ENCODE measurements at regions not wholly inside any gene's neighbourhood (a gene's known extent, or its start where the extent isn't known, plus 50 kb on each side); places are given as distances from the start of the nearest gene placed in this dataset.

GRCh38 chr7:13641714-13642113, 347.8 kb downstream of the ETV1 start:
- intact Hi-C loops (cut with DNase I): no loop called here
- H3K27me3 ChIP-seq: no peaks in the 10 kb centered on the region
- DNase-seq (no peak), ATAC-seq (peak in 1 of 8 donors; percentile 46)
- WGBS, 2 donors: 15 to 22% methylated on average over 1 of the region's 1 CpG
- H3K27ac ChIP-seq: no peak overlapping the region
- no peaks in the 10 kb centered on the region for H3K36me3 ChIP-seq
- no peak overlapping the region for H3K4me3 ChIP-seq
- H3K9me3 ChIP-seq: no peaks in the 10 kb centered on the region
- H3K4me1 ChIP-seq: peaks cover 0 to 6% (median 0%) of the 10 kb centered on the region in 9 donors
- TF ChIP-seq CTCF (IDR thresholded peaks at IDR 0.05): no peak

GRCh38 chr7:13651167-13651566, 338.3 kb downstream of the ETV1 start:
- Histone ChIP-seq H3K9me3 (no peaks in the 10 kb centered on the region), H3K4me3 (no peak overlapping the region), H3K36me3 (no peaks in the 10 kb centered on the region), H3K27me3 (no peaks in the 10 kb centered on the region), H3K4me1 (no peaks in the 10 kb centered on the region), H3K27ac (no peak overlapping the region)
- no peak for ATAC-seq
- intact Hi-C loops (cut with DNase I): no loop called here
- 93 to 100% methylated on average over 1 of the region's 1 CpG for WGBS, 2 donors
- DNase-seq: no peak
- TF ChIP-seq CTCF (IDR thresholded peaks at IDR 0.05): no peak

DNA sequence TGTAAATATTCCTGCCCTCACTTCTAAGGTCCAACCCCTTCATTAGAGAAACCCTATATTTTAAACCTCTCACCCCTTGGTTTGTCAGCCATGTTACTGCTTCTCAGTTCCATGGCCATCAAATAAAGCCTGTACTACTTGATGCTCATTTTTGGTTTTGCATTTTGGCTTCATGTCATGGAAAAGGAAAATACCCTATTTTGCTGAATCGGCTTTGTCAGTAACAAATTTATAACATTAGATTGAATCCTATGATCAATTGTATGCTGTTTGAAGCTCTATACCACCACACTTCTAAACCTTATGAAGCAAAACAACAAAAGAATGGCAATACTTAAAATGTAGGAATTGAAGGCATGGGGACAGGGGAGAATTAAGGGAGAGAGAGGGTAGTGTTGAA, 333.1 kb downstream of the ETV1 start:
- Histone ChIP-seq H3K9me3 (peaks cover 0 to 33% (median 5%) of the 10 kb centered on the region in 11 donors), H3K27me3 (no peaks in the 10 kb centered on the region), H3K27ac (no peak overlapping the region), H3K36me3 (no peaks in the 10 kb centered on the region), H3K4me3 (no peak overlapping the region), H3K4me1 (no peaks in the 10 kb centered on the region)
- ATAC-seq: no peak
- DNase-seq: no peak
- TF ChIP-seq CTCF (IDR thresholded peaks at IDR 0.05): no peak
- intact Hi-C loops (cut with DNase I): loop anchor here in 1 of 10 donors (5.0 kb wide), 1 partner anchor 1289 kb away; no protein-coding TSS in a partner anchor
- whole genome bisulfite sequencing, 2 donors: 96 to 98% methylated on average over 1 of the region's 1 CpG

DNA sequence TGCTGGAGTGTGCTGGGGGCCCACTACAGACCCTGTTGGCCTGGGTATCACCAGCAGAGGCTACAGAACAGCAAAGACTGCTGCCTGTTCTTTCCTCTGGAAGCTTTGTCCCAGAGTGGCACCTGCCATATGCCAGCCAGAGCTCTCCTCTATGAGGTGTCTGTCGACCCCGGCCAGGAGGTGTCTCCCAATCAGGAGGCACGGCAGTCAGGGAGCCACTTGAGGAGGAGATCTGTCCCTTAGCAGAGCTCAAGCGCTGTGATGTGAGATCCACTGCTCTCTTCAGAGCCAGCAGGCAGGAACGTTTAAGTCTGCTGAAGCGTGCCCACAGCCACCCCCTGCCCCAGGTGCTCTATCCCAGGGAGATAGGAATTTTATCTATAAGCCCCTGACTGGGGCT, 316.2 kb downstream of the ETV1 start:
- intact Hi-C loops (cut with DNase I): loop anchor here in 1 of 10 donors (5.0 kb wide), 1 partner anchor 884 kb away; no protein-coding TSS in a partner anchor
- Histone ChIP-seq H3K36me3 (no peaks in the 10 kb centered on the region), H3K27me3 (no peaks in the 10 kb centered on the region), H3K4me1 (no peaks in the 10 kb centered on the region), H3K9me3 (peaks cover 0 to 55% (median 4%) of the 10 kb centered on the region in 11 donors), H3K4me3 (no peak overlapping the region), H3K27ac (no peak overlapping the region)
- WGBS, 2 donors: 65 to 71% methylated on average over 6 of the region's 6 CpGs
- ATAC-seq (no peak), DNase-seq (no peak)
- TF ChIP-seq CTCF (IDR thresholded peaks at IDR 0.05): no peak

Measured in heart right ventricle (tissue), 16 donors.